Urinary bladder (tissue), 3 donors: ENCODE measurements at regions not wholly inside any gene's neighbourhood (a gene's known extent, or its start where the extent isn't known, plus 50 kb on each side); places are given as distances from the start of the nearest gene placed in this dataset.

Experiments
- DNase-seq: peaks from one replicate; pipeline ENCODE4 v3.0.0-alpha.2; 2015; ENCODE audit errors: extremely low spot score
- H3K27ac ChIP-seq: one replicate; pipeline ENCODE4 v1.5.1; 2013; ENCODE audit warnings: low read depth, mild to moderate bottlenecking, moderate library complexity
- H3K36me3 ChIP-seq: one replicate; pipeline ENCODE4 v1.6.1; 2013; ENCODE audit warnings: mild to moderate bottlenecking, moderate library complexity; ENCODE audit not compliant: insufficient read depth
- H3K4me1 ChIP-seq: one replicate; pipeline ENCODE4 v1.6.1; 2013; ENCODE audit warnings: mild to moderate bottlenecking, moderate library complexity; ENCODE audit not compliant: insufficient read depth
- H3K4me3 ChIP-seq: one replicate; pipeline ENCODE4 v1.5.1; 2013; ENCODE audit warnings: low read depth, low read length
- WGBS: extraction: QIAGEN DNeasy Blood & Tissue Kit; methylation state at CpG from one replicate; pipeline ENCODE4 v1.1.7; 2013; 5-methylcytosine and 5-hydroxymethylcytosine counted together
- donor health status: healthy with polysubstance abuse.
- donor health status: healthy.

DNA sequence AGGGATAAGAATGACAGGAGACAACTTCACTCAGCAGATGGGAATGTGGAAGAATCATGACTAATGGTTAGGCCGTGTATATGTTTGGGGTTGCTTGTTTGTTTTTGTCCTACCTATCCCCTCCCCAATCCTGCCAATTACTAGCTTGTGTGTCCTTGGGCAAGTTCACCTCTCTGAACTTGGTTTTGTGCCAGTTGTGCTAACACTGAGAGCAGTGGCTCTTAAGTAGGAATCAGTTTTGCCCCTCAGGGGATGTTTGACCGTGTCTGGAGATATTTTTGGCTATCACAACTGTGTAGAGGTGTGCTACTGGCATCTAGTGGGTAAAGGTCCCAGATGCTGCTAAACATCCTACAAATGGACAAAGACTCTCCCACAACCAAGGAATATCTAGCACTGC lies 287.0 kb downstream of the DMRT2 start:
- no peaks in the 10 kb centered on the region for H3K36me3 ChIP-seq
- H3K4me3 ChIP-seq = no peak overlapping the region
- H3K4me1 ChIP-seq = no peaks in the 10 kb centered on the region
- no peak overlapping the region for H3K27ac ChIP-seq
- DNase-seq = no peak
- WGBS = 53% methylated on average over 2 of the region's 2 CpGs

DNA sequence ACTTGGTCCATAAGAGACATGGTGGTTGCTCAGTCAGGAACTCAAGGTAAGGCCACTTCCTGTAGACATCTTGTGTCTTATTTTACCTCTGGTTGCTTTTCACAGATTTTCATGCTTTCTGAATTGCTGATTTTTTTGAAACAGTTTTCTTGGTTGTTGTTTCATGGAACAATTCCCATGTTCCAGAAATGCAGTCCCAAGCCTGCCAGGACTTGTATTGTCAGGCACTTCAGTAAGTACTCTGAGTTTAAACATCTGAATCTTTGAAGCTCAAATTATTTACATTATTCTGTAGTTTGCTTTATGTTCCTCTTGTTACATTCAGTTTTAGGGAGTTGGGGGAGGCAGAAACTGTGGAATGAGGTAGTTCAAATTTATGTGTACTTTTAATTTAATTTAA lies 290.2 kb downstream of the DMRT2 start:
- DNase-seq = no peak
- no peak overlapping the region for H3K4me3 ChIP-seq
- H3K27ac ChIP-seq = no peak overlapping the region
- H3K4me1 ChIP-seq = no peaks in the 10 kb centered on the region
- no peaks in the 10 kb centered on the region for H3K36me3 ChIP-seq

DNA sequence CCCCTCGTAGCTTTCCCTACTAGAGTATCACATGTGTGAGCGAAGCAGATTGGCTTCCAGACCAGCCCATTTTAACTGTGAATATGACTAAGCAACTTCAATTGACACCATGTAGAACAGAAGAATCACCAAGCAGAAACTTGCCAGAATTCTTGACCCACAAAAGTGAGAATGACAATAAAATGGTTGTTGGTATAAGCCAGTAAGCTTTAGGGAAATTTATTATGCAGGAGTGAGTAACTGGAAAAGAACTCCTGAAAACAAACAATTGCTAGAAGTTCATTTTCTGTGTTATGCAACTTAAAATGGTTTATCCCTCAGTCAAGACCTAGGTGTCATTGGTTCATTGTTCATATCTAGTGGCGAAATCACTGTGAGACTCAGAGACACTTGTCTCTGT lies 303.1 kb downstream of the DMRT2 start:
- no peak for DNase-seq
- no peak overlapping the region for H3K4me3 ChIP-seq
- H3K27ac ChIP-seq = no peak overlapping the region
- no peaks in the 10 kb centered on the region for H3K36me3 ChIP-seq
- 73% methylated on average over 3 of the region's 3 CpGs for WGBS
- no peaks in the 10 kb centered on the region for H3K4me1 ChIP-seq

DNA sequence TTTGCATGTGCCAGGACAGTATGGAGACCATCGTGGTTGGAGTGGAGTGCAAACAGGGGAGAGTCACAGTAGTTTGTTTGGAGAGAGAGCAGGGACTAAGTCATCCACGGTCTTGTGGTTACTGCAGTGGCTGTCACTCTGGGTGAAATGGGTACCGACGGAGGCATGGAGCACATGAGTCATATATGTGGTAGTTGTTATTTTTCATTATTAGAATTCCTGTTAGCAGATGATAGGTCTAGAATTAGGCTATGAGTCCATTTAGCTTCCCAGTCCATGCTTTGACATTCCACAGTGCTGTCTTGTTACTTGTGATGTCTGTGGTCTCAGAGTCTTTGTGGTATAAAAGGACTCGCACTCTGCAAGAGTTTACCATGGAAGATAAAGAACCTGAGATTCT lies 303.9 kb downstream of the DMRT2 start:
- H3K4me1 ChIP-seq = no peaks in the 10 kb centered on the region
- H3K36me3 ChIP-seq = no peaks in the 10 kb centered on the region
- WGBS = 92% methylated on average over 5 of the region's 5 CpGs
- H3K27ac ChIP-seq = no peak overlapping the region
- DNase-seq = no peak
- no peak overlapping the region for H3K4me3 ChIP-seq

DNA sequence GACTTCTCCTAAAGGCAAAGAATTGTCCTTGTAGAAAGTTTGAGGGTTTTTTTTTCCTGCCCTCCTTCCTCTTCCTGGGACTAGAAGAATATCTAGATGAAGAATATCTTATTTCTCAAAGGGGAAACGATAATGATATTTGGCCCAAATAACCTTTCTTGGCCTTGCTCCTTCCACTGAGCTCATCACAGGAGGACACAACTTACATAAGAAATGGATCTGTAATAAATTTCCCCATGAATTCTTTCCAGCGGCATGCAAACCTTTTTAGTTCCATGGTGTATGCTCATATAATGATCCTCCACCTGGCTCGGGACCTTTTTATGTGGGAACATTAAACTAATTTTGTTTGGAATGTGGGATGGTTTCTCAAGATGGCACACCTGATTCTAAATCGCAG lies 304.4 kb downstream of the DMRT2 start:
- Histone ChIP-seq H3K27ac (no peak overlapping the region), H3K36me3 (no peaks in the 10 kb centered on the region), H3K4me3 (no peak overlapping the region), H3K4me1 (no peaks in the 10 kb centered on the region)
- no peak for DNase-seq
- 75% methylated on average over 4 of the region's 4 CpGs for WGBS

DNA sequence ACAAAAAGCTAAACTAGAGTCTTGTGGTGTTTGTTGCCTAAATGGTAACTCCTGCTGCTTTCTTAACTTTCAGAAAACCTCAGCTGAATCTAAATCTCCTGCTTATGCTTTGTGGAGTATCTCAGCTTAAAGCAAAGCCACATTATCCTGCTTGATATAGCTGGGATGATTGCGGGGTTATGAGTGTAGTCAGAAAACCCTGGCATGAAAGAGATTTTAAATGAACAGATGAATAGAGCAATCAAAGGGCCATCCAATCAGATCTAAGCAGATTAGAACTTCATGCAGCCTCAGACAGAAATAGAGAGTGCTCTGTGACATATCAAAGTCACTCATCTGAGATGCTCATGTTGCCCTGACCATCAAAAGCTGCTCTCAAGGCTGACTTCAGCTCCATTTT lies 305.5 kb downstream of the DMRT2 start:
- DNase-seq = no peak
- no peaks in the 10 kb centered on the region for H3K36me3 ChIP-seq
- H3K27ac ChIP-seq = no peak overlapping the region
- 34% methylated on average over 1 of the region's 1 CpG for WGBS
- no peaks in the 10 kb centered on the region for H3K4me1 ChIP-seq
- H3K4me3 ChIP-seq = no peak overlapping the region

DNA sequence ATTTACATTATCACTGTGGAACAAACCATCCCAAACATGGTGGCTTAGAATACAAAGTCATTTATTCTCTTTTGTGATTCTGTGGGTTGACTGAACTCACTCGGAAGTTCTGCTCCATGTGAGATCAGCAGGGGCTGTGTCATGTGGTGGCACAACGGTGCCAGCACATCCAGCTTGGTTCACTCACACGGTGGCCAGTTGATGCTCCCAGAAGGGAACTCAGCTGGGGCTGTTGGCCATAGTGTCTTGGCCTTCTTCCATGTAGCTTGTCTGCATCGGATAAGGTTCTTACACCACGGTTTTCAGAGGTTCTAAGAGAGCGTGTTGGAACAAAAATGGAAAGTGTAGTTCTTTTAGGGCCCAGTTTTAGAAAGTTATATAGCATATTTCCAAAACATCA lies 312.7 kb downstream of the DMRT2 start:
- no peak overlapping the region for H3K4me3 ChIP-seq
- no peaks in the 10 kb centered on the region for H3K4me1 ChIP-seq
- WGBS = 81% methylated on average over 6 of the region's 6 CpGs
- no peak overlapping the region for H3K27ac ChIP-seq
- no peak for DNase-seq
- H3K36me3 ChIP-seq = no peaks in the 10 kb centered on the region

DNA sequence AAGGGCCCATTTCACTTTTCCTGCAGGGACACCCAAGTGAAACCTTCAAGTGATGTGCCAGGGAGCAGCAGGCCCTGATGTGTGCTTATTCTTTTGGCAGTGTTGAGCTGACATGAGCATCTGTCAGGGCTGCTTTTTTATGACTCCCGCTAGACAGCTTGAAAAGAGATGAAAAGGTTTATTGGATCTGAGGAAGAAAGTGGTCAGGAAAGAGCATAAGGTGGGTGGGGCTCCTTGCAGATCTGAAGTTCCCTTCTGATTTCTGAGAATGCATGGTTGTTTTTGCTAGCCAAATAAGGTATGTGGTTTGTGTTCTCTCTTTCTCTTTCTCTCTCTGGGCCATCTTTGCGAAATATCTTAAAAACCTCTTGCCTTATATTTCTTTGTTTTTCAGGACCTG lies 316.1 kb downstream of the DMRT2 start:
- 63% methylated on average over 2 of the region's 2 CpGs for WGBS
- H3K4me1 ChIP-seq = no peaks in the 10 kb centered on the region
- DNase-seq = no peak
- H3K36me3 ChIP-seq = no peaks in the 10 kb centered on the region
- no peak overlapping the region for H3K4me3 ChIP-seq
- H3K27ac ChIP-seq = no peak overlapping the region

DNA sequence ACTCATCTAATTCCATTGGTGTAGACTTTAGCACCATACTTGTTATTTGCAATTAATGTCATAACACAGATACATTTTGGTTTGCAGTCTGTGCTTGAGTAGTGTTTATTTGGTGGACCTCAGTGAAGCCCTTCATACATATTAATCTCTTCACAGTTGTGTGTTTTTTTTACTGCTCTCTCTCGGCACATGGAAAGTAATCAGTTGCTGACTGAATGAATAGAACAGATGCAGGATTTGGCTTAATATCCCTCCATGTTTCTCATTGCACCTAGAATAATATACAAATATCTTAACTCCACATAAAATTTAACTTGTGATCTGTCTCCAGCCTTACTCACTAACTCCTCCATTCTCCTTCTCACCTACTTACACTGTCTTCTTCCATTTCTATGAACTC lies 319.1 kb downstream of the DMRT2 start:
- H3K4me1 ChIP-seq = no peaks in the 10 kb centered on the region
- H3K27ac ChIP-seq = no peak overlapping the region
- H3K36me3 ChIP-seq = no peaks in the 10 kb centered on the region
- H3K4me3 ChIP-seq = no peak overlapping the region
- DNase-seq = no peak
- 72% methylated on average over 1 of the region's 1 CpG for WGBS

DNA sequence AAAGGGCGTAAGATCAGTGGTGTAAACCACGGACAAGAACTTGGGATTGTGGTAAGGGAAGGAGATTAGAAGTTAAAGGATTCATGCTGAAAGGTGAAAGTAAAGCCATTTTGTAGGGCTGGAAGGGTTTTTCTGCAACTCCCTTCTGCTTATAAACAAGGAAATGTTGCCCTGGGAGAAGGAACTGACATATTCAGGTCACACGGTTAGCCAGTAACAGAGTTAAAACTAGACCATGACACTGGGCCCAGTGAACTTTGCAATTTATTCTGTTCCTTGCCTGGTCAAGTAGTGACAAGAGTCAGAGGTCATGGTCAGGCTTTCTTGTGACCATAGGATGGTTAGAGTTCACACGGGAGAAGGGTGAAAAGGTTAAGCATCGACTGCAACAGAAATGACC lies 323.3 kb downstream of the DMRT2 start:
- Histone ChIP-seq H3K4me3 (no peak overlapping the region), H3K4me1 (no peaks in the 10 kb centered on the region), H3K36me3 (no peaks in the 10 kb centered on the region), H3K27ac (no peak overlapping the region)
- no peak for DNase-seq
- WGBS = 55% methylated on average over 5 of the region's 5 CpGs

DNA sequence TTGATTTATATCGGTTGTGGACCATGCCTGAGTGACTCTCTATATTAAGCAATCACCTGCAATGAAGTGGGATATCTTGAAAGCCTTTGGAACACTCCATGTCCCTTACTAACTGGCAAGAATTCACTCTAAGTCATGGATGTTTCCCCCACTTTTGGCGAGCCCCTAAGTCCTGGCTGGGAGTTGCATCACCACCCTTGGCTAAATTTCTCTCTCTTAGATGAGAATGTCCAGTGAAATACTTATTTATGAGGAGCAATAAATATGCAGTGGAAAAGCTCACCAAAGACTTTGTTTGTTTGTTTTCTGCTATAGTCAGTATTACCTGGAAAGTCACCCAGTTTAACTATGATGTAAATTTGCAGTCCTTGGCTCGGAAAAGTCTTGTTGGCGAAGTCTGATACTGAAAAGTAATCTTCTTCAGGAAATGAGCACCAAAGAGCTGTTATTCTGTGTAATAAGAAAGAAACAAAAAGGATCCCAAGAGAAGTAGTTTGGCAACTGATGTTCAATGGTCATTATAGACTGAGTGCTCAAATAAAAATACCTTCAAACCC lies 333.8 kb downstream of the DMRT2 start:
- DNase-seq = no peak
- WGBS = 56% methylated on average over 4 of the region's 4 CpGs

DNA sequence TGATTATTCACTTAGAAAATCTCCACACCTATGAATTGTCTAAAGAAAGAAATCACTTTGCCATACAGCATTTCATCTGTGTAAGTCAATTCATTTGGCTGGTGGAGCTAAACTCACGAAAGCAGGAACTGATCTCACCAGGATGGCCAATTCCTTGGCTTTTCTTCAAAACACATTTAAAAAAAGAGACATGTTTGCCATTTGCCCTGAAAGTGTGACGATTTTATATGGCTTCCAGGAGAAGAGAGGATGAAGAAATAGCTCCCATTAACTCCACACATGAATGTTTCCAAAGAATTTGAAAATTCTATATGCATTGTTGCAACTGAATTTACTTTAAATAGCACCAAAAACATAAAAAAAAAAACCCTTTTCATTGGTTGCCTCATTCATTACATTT lies 334.7 kb downstream of the DMRT2 start:
- 64% methylated on average over 2 of the region's 2 CpGs for WGBS
- H3K4me3 ChIP-seq = no peak overlapping the region
- no peaks in the 10 kb centered on the region for H3K4me1 ChIP-seq
- no peak for DNase-seq
- H3K36me3 ChIP-seq = no peaks in the 10 kb centered on the region
- H3K27ac ChIP-seq = no peak overlapping the region

More for the DNA sequence above, 333.8 kb downstream of the DMRT2 start:
- H3K27ac ChIP-seq = no peak overlapping the region
- no peaks in the 10 kb centered on the region for H3K36me3 ChIP-seq
- H3K4me3 ChIP-seq = no peak overlapping the region
- no peaks in the 10 kb centered on the region for H3K4me1 ChIP-seq

DNA sequence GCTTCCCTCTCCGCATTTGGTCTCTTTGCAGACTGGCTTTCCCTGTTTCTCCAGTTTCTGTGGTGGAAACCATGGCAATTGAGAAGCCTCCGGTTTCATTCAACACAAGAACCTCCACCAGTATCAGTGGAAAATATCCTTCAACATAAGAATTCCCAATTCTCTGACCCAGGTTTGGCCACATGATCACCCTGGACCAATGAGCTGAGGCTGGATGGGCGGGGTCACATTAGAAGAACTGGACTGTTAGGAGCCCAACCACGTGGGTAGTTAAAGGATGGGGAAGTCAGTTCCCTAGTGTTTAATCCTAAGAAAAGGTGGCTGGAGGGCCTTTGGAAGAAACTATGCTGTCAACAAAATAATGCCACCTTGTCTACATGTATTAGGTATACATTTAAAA lies 336.3 kb downstream of the DMRT2 start:
- no peaks in the 10 kb centered on the region for H3K36me3 ChIP-seq
- no peak overlapping the region for H3K27ac ChIP-seq
- WGBS = 74% methylated on average over 4 of the region's 4 CpGs
- no peaks in the 10 kb centered on the region for H3K4me1 ChIP-seq
- no peak for DNase-seq
- no peak overlapping the region for H3K4me3 ChIP-seq

DNA sequence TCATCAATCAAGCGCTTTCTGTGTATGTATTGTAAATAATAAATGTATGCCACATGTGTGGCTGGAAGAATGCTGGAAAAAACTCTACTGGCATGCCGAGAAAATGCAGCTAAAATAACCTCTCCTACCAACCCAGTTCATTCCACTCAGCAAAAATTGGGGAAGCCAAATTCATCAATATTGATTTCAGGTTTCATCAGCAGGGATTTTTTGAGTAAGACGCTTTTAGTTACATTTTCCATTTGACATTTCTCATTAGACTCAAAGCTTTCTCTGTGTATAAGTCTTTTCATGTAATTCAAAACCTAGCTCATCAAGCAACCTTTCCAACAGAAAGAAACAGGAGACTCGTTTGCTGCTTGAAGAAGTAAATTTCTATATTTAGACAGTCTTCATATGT lies 338.1 kb downstream of the DMRT2 start:
- H3K36me3 ChIP-seq = no peaks in the 10 kb centered on the region
- H3K4me1 ChIP-seq = no peaks in the 10 kb centered on the region
- no peak overlapping the region for H3K27ac ChIP-seq
- DNase-seq = no peak
- WGBS = 60% methylated on average over 4 of the region's 4 CpGs
- H3K4me3 ChIP-seq = no peak overlapping the region

DNA sequence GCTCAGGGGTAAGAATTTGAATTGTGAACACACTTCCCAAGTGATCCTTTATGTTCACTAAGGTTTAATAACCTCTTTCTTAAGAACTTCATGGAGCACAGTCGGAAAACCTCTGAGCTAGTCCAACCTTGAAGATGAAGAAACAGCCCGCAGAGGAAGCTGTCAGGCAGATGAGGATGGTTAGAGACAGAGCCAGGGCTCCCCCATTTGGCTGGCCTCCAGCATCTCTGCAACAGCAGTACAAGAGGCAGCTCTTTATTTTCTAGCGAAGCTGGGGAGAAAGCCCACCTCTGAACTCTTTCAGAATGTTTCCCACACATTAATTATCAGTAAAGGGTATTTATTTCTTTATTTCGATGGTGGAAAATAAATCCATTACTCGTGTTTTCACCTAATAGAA lies 350.8 kb downstream of the DMRT2 start:
- no peak for DNase-seq
- no peak overlapping the region for H3K27ac ChIP-seq
- WGBS = 20% methylated on average over 5 of the region's 5 CpGs
- no peak overlapping the region for H3K4me3 ChIP-seq
- no peaks in the 10 kb centered on the region for H3K36me3 ChIP-seq
- H3K4me1 ChIP-seq = no peaks in the 10 kb centered on the region
